ENCODE measurements at regions not wholly inside any gene's neighbourhood (a gene's known extent, or its start where the extent isn't known, plus 50 kb on each side); places are given as distances from the start of the nearest gene placed in this dataset.

DNA sequence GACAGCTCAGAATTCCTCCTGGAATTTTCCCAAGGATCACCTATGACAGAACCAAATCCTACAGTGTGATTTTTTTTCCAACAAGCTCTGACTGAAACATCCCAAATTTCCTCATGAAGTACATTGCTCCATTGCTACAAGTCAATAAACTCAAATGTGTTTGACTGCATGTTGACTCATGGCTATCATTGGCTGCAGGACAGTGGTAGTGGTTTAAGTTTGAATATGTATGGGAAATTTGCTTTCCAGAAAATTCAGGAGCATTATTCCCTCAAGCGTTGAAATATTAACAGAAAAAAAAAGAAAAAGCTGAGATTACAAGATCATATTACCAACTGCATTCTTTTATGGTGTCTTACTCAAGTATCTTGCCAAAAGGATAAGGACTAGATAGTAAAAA, 402.8 kb upstream of the DSEL start:
- no peak for DNase-seq (ENCODE audit: low read depth in 1 of 2, low spot score in 1 of 2)
- in situ Hi-C loops (cut with HindIII; ENCODE audit: low pct_unique_long_range_greater_than_20kb, low sequenced_read_pairs), result no loop called here
- no peak for TF ChIP-seq JUND (IDR thresholded peaks at IDR 0.05; ENCODE audit: low read depth)

DNA sequence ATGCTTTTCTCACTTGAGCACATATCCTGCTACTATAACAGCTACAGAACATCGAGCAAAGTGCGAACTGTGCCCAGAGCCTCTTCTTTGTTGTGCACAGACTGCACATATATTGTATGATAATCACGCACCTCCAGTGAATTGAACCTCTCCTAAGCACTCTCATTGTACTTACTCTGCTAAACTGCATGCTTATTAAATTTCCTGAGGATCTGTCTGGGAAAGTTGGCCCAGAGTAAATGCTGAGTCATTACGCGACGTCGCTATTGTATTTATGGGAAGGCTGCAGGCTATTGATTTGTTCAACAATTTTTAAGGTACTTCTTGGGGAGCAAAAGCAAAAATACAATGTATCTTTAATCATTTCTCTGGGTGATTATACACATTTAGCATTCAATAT, 399.6 kb upstream of the DSEL start:
- DNase-seq (ENCODE audit: low read depth in 1 of 2, low spot score in 1 of 2), result peak in 1 of 2 experiments; percentile 21
- no peak for TF ChIP-seq JUND (IDR thresholded peaks at IDR 0.05; ENCODE audit: low read depth)
- in situ Hi-C loops (cut with HindIII; ENCODE audit: low pct_unique_long_range_greater_than_20kb, low sequenced_read_pairs), result no loop called here

DNA sequence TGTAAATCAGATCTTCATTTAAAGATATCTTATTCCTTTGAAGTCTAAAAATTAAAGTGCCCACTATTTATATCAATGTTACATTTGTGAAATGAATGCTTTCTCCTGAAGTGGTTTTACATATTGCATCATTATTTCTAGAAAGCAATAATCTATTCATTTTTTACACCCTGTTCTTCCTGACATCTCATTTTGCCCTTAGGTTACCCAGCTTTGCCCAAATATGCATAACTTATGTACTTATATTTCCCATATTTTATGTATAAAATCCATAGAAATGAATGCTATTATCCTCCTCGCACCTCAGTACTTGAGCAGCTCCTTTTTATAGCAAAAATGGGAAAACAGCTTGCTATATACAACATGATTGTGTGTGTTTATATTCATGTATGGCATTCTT, 396.5 kb upstream of the DSEL start:
- no peak for DNase-seq (ENCODE audit: low read depth in 1 of 2, low spot score in 1 of 2)
- TF ChIP-seq JUND (IDR thresholded peaks at IDR 0.05; ENCODE audit: low read depth), result no peak
- in situ Hi-C loops (cut with HindIII; ENCODE audit: low pct_unique_long_range_greater_than_20kb, low sequenced_read_pairs), result no loop called here

DNA sequence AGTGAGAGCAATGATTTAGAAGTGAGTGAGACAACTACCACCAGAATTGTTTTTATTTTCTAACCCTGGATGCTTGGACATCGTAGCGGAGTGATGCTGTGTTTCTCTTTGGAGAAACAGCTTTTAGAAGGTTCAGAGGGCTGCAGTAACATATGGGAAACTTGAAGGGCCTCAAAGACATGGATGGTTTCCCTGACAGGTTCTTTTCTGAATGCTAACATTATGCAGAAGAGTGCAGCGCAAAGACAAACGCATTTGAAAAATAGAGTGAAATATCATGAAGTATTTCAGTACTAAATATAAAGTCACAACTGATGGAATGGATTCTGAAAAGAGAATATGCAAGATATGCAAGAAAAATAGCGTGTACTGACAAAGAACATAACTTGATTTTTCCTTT, 385.1 kb upstream of the DSEL start:
- TF ChIP-seq JUND (IDR thresholded peaks at IDR 0.05; ENCODE audit: low read depth), result no peak
- no peak for DNase-seq (ENCODE audit: low read depth in 1 of 2, low spot score in 1 of 2)
- in situ Hi-C loops (cut with HindIII; ENCODE audit: low pct_unique_long_range_greater_than_20kb, low sequenced_read_pairs), result no loop called here

DNA sequence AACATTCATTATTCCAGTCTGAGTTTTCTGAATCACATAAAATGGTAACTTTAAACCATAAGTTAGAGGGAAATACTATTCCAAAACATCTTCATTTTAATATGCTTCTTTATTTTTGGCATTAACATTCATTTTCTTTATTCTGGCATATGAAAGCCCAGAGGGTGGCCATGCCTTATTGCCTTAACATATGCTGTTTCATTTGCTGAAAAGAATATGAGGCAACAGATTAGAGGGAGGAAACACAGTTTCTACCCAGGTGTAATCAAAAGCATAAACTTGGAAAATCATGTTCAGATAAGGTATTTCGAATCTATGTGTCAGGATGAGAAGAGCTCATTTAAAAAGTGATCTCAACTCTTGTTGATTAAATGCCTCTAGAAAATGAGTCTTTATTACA, 379.9 kb upstream of the DSEL start:
- DNase-seq (ENCODE audit: low read depth in 1 of 2, low spot score in 1 of 2), result no peak
- no peak for TF ChIP-seq JUND (IDR thresholded peaks at IDR 0.05; ENCODE audit: low read depth)
- in situ Hi-C loops (cut with HindIII; ENCODE audit: low pct_unique_long_range_greater_than_20kb, low sequenced_read_pairs), result no loop called here

DNA sequence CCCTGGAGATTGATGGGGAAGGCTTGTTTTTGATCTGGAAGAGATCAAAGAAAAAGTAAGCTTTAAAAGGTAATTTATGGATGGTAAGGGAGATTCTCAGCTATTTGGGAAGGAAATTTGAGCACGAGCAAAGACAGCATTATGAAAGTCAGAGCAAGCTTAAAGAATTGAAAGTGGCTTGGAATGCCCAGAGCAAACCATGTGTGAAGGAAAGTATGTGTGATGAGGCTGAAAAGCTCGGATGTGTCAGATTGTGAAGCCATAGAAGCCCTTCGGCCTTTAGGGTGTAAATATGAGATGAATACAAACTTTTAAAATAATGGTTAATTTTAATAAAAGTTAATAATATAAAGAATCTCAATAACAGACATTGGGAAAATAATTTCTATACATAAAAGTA, 377.4 kb upstream of the DSEL start:
- TF ChIP-seq JUND (IDR thresholded peaks at IDR 0.05; ENCODE audit: low read depth), result no peak
- DNase-seq (ENCODE audit: low read depth in 1 of 2, low spot score in 1 of 2), result no peak
- in situ Hi-C loops (cut with HindIII; ENCODE audit: low pct_unique_long_range_greater_than_20kb, low sequenced_read_pairs), result no loop called here

DNA sequence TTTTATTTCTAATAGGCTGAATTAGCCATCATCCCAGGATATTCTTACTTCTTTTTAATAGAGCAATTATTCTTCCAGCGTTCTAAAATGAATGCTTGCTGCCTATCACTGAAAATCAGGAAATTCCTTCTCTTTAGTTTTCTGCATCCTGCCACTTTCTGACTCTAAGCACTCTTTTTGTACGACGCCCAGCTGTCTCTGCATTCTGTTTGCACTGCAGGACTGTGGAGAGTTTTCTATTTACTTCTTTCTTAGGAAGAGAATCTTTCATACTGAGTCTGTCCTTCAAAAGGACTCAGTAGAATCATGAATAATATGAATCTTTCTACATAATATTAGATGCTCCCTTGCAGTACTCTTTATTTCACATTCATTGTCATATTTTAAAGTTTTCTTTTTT, 360.4 kb upstream of the DSEL start:
- no peak for DNase-seq (ENCODE audit: low read depth in 1 of 2, low spot score in 1 of 2)
- TF ChIP-seq JUND (IDR thresholded peaks at IDR 0.05; ENCODE audit: low read depth), result no peak
- in situ Hi-C loops (cut with HindIII; ENCODE audit: low pct_unique_long_range_greater_than_20kb, low sequenced_read_pairs), result no loop called here

DNA sequence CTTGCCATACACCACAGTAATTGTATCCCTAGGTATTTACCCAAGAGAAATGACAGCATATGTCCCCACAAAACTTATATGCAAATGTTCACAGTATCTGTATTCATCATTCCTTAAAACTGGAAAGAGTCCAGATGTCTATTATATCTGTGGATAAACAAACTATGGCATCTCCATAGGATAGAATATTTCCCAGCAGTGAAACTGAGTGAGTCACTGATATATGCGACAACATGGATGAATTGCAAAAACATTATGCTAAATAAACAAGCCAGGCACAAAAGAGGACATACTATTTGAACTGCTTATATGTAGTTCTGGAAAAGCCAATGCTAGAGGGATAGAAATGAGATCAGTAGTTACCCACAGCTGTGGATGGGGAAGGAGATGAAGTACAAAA, 359.4 kb upstream of the DSEL start:
- in situ Hi-C loops (cut with HindIII; ENCODE audit: low pct_unique_long_range_greater_than_20kb, low sequenced_read_pairs), result no loop called here
- no peak for DNase-seq (ENCODE audit: low read depth in 1 of 2, low spot score in 1 of 2)
- TF ChIP-seq JUND (IDR thresholded peaks at IDR 0.05; ENCODE audit: low read depth), result no peak

DNA sequence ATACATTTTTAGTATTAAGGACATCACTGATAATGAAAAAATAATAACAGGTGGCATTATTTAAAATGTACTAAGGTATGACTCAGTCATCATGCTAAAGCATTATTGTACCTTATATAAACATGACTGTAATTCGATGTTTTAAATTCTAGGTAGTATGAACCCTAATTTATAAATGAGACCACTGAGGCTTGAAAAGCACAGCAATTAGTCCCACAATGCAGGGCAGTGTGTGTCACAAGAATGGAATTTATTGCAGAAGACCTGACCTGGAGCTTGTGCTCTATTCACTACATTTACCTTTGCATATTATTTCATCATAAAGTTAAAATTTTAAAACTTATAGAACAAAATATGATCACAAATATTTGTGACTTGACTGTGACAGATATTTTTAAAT, 358.5 kb upstream of the DSEL start:
- in situ Hi-C loops (cut with HindIII; ENCODE audit: low pct_unique_long_range_greater_than_20kb, low sequenced_read_pairs), result no loop called here
- TF ChIP-seq JUND (IDR thresholded peaks at IDR 0.05; ENCODE audit: low read depth), result no peak
- no peak for DNase-seq (ENCODE audit: low read depth in 1 of 2, low spot score in 1 of 2)

DNA sequence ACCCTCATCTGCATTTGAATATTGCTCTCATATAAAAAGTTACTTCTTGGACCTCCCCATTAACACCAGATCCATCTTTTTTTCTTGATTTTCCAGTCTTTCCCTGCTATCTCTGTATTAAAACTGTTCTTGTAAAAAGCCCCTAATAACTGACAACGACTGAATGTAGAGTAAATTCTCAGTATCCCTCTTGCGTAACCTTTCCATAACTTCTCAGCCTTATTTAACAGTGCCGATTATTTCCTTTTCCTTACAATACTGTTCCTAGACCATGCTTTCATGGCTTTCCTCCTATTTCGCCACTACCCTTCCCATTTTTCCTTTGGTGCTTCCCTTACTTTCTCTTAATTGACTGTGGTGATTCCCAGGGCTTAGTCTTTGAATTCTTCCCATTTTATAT, 348.9 kb upstream of the DSEL start:
- no peak for TF ChIP-seq JUND (IDR thresholded peaks at IDR 0.05; ENCODE audit: low read depth)
- in situ Hi-C loops (cut with HindIII; ENCODE audit: low pct_unique_long_range_greater_than_20kb, low sequenced_read_pairs), result no loop called here
- DNase-seq (ENCODE audit: low read depth in 1 of 2, low spot score in 1 of 2), result no peak

DNA sequence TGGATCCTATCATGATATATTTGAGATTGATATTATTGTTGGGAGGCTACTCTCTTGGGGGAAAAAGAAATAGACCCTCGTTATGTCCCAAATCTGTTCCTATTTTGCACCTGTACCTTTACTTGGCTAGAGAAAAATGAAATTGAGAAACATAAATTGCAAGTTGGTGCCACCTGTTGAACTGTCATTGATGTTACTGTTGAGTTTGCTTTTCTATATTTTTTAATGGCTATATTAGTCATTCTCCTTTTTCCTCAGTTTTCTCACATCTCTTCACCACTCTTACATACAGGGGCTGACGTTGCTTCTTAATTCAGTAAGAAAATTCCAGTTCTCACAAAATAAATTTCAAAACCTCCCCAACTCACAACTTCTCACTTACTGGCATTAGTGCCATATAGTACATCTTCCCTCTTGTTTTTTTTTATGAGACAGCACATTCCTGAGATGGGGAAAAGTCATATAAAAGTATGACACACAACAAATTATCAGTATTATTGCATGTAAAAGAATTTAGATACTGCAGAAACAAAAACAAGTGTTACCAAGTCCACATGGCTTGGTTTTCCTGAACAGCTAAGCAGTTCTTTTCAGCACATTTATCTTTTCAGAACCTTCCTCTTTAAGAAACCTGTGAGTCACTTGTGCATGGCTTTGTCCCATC, 348.3 kb upstream of the DSEL start:
- peak in 1 of 2 experiments; percentile 4 for DNase-seq (ENCODE audit: low read depth in 1 of 2, low spot score in 1 of 2)
- no peak for TF ChIP-seq JUND (IDR thresholded peaks at IDR 0.05; ENCODE audit: low read depth)
- in situ Hi-C loops (cut with HindIII; ENCODE audit: low pct_unique_long_range_greater_than_20kb, low sequenced_read_pairs), result no loop called here

DNA sequence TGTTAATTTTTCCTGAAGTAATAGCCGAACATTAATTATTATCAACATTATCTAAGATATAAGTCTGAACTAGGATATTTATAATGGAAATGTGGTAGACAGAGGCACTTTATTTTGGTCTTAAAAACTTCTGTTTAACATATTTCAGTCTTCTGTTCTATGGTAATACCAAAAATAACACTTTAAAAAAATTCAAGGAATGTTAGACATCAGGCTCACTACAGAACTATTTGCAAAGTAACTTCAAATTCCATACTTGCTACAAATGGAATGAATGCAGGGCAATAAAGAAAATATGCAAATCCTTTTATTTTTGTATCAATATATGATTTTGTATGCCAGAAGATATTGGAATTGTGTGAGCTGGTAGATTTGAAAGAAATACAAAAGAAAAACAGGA, 345.5 kb upstream of the DSEL start:
- TF ChIP-seq JUND (IDR thresholded peaks at IDR 0.05; ENCODE audit: low read depth), result no peak
- DNase-seq (ENCODE audit: low read depth in 1 of 2, low spot score in 1 of 2), result no peak
- in situ Hi-C loops (cut with HindIII; ENCODE audit: low pct_unique_long_range_greater_than_20kb, low sequenced_read_pairs), result no loop called here

DNA sequence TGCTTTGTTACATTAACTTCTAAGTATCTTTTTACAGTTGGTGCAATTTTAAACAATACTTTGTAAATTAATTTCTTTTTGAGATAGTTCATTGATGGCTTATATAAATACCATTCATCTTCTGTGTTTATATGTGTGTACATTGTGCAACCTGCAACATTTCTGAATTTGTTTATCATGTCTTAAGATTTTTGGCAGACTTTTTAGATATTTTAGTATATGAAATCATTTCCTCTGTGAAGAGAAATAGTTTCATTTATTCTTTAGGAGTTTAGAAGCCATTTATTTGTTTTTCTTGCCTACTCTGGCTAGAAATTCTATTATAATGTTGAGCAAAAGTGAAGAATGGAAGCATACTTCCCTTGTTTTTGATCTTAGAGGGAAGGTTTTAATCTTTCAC, 337.8 kb upstream of the DSEL start:
- in situ Hi-C loops (cut with HindIII; ENCODE audit: low pct_unique_long_range_greater_than_20kb, low sequenced_read_pairs), result no loop called here
- DNase-seq (ENCODE audit: low read depth in 1 of 2, low spot score in 1 of 2), result no peak
- no peak for TF ChIP-seq JUND (IDR thresholded peaks at IDR 0.05; ENCODE audit: low read depth)

DNA sequence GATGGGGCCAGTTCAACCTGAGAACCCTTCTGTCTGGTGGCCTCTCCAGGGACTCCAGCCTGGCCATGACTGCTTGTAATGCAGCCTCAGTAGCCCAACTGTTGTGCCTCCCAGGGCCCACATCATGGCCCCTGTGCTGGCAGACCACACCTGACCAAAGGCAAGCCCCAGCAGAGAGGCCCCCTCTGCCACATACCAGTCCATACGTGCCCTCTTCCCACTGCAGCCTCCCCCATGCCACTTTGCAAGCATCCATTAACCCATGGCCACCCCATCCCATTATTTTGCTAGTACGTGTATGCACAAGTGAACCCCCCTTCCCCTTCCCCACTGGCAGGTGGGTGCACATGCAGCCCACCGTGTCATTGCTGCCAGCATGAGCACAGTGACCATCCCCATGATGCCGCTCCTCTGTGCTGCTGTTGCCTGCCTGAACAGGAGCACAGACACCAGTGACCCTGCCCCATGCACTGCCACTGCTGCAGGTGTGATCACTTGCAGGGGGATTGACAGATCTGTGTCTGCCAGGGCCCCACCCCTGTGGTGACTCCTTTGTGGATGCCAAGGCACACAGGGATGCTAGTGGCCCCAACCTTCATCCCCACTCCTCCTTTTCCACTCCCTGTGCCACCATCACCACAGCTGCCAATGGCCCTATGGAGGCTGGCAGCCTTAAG, 330.0 kb upstream of the DSEL start:
- in situ Hi-C loops (cut with HindIII; ENCODE audit: low pct_unique_long_range_greater_than_20kb, low sequenced_read_pairs), result no loop called here
- DNase-seq (ENCODE audit: low read depth in 1 of 2, low spot score in 1 of 2), result no peak
- no peak for TF ChIP-seq JUND (IDR thresholded peaks at IDR 0.05; ENCODE audit: low read depth)
